HEK293T (cell line): ENCODE measurements at regions not wholly inside any gene's neighbourhood (a gene's known extent, or its start where the extent isn't known, plus 50 kb on each side); places are given as distances from the start of the nearest gene placed in this dataset.

Experiments used
- FOXK2 ChIP-seq: fragments of 450-650 bp; IDR thresholded peaks from 2 replicates; pipeline ENCODE4 v1.6.1; 2016; ENCODE audit warnings: mild to moderate bottlenecking
- L3MBTL2 ChIP-seq: fragments of 450-650 bp; conservative IDR thresholded peaks from 2 replicates; pipeline ENCODE4 v1.6.1; 2016; ENCODE audit warnings: mild to moderate bottlenecking
- TARDBP ChIP-seq: fragments of 450-650 bp; IDR thresholded peaks from 2 replicates; pipeline ENCODE4 v1.6.1; 2016

DNA sequence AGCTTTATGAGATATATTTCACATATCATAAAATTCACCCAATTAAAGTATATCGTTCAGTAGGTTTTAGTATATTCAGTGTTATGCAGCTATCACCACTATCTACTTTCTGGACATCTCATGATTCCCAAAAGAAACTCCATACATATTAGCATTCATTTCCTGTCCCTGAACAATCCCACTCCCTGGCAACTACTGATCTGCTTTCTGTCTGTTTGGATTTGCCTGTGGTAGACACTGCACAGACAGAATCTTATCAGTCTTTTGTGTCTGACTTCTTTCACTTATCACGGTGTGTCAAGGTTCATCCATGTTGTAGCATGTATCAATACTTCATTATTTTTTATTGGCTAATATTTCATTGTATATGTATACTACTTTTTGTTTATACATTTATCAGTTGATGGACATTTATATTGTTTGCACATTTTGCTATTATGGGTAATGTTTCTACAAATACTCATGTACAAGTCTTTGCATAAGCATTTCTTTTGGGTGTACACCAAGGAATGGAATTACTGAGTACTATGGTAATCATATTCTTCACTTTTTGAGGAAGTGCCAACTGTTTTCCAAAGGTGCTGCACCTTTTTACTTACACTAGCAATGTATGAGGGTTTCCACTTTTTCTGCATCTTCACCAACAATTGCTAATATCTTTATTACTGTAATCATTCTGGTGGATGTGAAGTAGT lies 373.9 kb downstream of the AASDHPPT start:
- no peak for TF ChIP-seq TARDBP
- no peak for TF ChIP-seq FOXK2
- no peak for TF ChIP-seq L3MBTL2
